ENCODE measurements at regions not wholly inside any gene's neighbourhood (a gene's known extent, or its start where the extent isn't known, plus 50 kb on each side); places are given as distances from the start of the nearest gene placed in this dataset.

DNA sequence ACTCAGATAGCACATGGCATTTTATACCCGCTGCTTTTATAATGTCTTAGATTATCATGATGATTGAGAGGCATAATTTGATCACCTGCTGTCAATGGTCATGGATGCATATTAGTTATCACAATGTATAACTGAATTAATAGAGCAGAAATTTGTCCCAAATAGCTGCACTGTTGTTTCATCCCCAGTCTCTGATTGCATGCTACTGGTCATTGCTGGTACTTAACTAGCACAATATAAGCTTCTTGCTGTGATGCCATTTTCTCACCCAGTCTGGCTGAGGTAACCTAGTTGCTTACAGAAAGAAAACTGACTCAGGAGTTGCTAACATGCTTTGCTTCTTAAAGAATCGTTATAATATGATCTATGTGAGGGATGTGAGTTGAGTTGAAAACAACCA is 76.8 kb upstream of the PLEKHA5 start:
- TF ChIP-seq, protein P1, sequence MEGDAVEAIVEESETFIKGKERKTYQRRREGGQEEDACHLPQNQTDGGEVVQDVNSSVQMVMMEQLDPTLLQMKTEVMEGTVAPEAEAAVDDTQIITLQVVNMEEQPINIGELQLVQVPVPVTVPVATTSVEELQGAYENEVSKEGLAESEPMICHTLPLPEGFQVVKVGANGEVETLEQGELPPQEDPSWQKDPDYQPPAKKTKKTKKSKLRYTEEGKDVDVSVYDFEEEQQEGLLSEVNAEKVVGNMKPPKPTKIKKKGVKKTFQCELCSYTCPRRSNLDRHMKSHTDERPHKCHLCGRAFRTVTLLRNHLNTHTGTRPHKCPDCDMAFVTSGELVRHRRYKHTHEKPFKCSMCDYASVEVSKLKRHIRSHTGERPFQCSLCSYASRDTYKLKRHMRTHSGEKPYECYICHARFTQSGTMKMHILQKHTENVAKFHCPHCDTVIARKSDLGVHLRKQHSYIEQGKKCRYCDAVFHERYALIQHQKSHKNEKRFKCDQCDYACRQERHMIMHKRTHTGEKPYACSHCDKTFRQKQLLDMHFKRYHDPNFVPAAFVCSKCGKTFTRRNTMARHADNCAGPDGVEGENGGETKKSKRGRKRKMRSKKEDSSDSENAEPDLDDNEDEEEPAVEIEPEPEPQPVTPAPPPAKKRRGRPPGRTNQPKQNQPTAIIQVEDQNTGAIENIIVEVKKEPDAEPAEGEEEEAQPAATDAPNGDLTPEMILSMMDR (IDR thresholded peaks at IDR 0.05) = no peak
- no peaks in the 10 kb centered on the region for H3K4me1 ChIP-seq
- H3K4me3 ChIP-seq = no peak overlapping the region
- intact Hi-C loops (cut with DNase I) = no loop called here
- H3K36me3 ChIP-seq = no peaks in the 10 kb centered on the region
- H3K27ac ChIP-seq = no peak overlapping the region
- DNase-seq (ENCODE audit: low spot score in 2 of 2) = no peak
- no peaks in the 10 kb centered on the region for H3K27me3 ChIP-seq
- no peaks in the 10 kb centered on the region for H3K9me3 ChIP-seq

DNA sequence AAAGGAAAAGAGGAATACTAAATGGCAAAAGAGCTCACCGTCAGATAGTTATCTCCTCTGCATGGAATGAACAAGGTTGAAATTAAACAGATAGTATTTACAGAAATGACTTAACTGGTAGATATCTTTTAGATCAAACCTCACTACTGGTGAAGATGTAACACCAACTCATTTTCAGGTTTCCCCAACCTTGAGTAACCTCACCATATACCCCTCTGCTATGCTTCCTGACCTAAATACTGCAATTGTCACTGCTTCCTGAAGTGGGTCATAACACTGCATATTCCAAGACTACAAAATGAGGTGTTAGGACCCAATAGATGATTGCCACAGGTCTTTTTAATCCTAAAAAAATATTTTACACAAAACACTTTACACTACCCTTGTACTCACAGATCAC is 76.3 kb upstream of the PLEKHA5 start:
- no peak overlapping the region for H3K27ac ChIP-seq
- H3K4me3 ChIP-seq = no peak overlapping the region
- no peaks in the 10 kb centered on the region for H3K9me3 ChIP-seq
- intact Hi-C loops (cut with DNase I) = no loop called here
- H3K4me1 ChIP-seq = no peaks in the 10 kb centered on the region
- no peak for DNase-seq (ENCODE audit: low spot score in 2 of 2)
- no peaks in the 10 kb centered on the region for H3K27me3 ChIP-seq
- TF ChIP-seq, protein P1 (IDR thresholded peaks at IDR 0.05) = no peak
- no peaks in the 10 kb centered on the region for H3K36me3 ChIP-seq

DNA sequence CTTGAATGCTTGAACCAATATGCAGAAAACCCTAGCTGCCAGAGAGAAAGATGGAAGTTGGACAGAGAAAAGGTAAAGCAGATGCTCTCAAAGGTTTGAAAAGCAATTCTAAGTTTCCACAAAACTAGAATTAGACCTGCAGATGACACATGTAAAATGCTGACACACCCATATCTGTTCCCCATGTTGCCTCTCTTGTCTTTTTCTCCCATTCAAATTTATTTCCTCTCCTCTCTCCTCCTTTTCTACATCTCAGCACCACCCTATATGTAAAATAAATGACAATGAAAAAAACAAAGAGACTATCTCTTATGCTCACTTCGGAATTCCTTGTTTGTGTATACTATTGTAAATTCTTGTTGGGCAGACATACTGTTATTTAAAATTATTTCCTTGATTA is 75.5 kb upstream of the PLEKHA5 start:
- Histone ChIP-seq H3K9me3 (no peaks in the 10 kb centered on the region), H3K4me1 (no peaks in the 10 kb centered on the region), H3K4me3 (no peak overlapping the region), H3K27me3 (no peaks in the 10 kb centered on the region), H3K36me3 (no peaks in the 10 kb centered on the region), H3K27ac (no peak overlapping the region)
- no peak for DNase-seq (ENCODE audit: low spot score in 2 of 2)
- TF ChIP-seq, protein P1 (IDR thresholded peaks at IDR 0.05) = no peak
- intact Hi-C loops (cut with DNase I) = no loop called here

DNA sequence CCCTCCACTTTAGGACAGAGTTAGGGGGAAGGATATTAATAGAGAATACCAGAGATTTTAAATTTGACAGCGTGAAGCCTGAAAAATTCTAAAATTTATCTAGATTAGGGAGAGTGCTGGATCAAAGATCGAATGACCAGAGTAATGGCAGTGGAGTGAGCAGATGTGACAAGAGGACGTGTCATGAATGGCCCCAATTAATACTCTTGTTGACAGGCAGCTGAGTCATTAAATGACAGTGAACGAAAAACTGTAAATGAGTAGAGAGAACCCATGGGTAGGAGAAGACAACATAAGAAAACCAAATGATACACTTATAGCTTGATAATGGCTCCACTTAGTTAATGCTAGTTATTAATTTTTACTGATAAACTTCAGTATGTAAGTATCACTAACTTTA is 73.9 kb upstream of the PLEKHA5 start:
- DNase-seq (ENCODE audit: low spot score in 2 of 2) = no peak
- Histone ChIP-seq H3K4me1 (no peaks in the 10 kb centered on the region), H3K36me3 (no peaks in the 10 kb centered on the region), H3K27me3 (no peaks in the 10 kb centered on the region), H3K9me3 (no peaks in the 10 kb centered on the region), H3K4me3 (no peak overlapping the region), H3K27ac (no peak overlapping the region)
- intact Hi-C loops (cut with DNase I) = no loop called here
- TF ChIP-seq, protein P1 (IDR thresholded peaks at IDR 0.05) = no peak

DNA sequence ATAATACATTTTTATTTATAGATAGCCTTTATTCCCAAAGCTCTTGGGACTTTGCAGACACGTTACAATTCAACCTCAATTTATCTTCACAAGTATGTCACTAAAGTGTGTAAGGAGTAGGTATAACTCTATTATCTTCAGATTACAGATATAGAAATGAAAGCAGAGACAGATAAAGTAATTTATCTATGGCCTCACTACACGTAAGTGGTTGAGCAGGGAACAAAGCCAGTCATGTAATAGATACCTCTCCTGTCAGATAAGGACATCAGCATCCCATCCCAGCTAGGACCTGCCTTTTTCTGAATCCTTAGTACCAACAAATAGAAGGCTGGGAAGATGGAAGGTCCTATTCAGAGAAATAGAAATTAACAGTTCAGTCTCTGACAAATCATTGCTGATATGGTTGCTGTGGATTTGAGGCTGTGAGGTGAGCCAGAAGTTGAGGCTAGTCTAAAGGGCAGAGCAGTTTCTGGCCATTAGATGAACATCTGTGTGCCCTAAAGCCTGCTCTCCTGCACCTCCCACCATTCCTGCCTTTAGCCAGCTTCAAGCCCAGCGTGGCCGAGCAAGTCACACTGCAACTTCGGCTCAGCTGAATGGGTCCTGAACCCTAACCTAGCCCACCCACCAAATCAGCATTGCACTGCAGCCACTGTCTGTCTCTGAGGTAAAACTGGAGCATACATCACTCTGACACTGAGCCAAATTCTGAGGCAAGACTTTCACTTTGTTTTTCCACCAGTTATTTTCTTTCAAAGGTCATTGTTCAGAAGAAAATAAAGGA is 71.1 kb upstream of the PLEKHA5 start:
- no peak overlapping the region for H3K4me3 ChIP-seq
- H3K27ac ChIP-seq = no peak overlapping the region
- TF ChIP-seq, protein P1 (IDR thresholded peaks at IDR 0.05) = no peak
- H3K9me3 ChIP-seq = no peaks in the 10 kb centered on the region
- intact Hi-C loops (cut with DNase I) = no loop called here
- no peaks in the 10 kb centered on the region for H3K36me3 ChIP-seq
- no peak for DNase-seq (ENCODE audit: low spot score in 2 of 2)
- no peaks in the 10 kb centered on the region for H3K4me1 ChIP-seq
- H3K27me3 ChIP-seq = no peaks in the 10 kb centered on the region

DNA sequence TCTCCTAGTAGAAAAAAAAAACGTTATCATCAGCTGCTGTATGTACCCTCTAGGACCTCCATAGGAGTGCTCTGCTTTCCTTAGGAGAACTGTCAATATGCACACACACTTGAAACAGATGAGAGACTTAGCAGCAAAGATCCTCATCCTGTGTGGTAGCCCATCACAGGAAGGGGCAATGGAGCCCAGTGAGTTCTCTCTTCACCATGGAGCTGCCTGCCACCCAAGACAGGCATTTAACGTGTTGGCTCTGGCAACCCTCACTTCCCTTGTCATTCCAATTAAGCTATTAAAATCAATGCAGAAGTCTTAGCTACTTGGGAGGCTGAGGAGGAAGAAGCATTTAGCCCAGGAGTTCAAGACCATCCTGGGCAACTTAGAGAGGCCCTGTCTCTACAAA is 64.8 kb upstream of the PLEKHA5 start:
- Histone ChIP-seq H3K27ac (no peak overlapping the region), H3K27me3 (no peaks in the 10 kb centered on the region), H3K4me3 (no peak overlapping the region), H3K4me1 (no peaks in the 10 kb centered on the region), H3K36me3 (no peaks in the 10 kb centered on the region), H3K9me3 (no peaks in the 10 kb centered on the region)
- TF ChIP-seq, protein P1 (IDR thresholded peaks at IDR 0.05) = no peak
- no peak for DNase-seq (ENCODE audit: low spot score in 2 of 2)
- intact Hi-C loops (cut with DNase I) = no loop called here
